ENCODE measurements at regions not wholly inside any gene's neighbourhood (a gene's known extent, or its start where the extent isn't known, plus 50 kb on each side); places are given as distances from the start of the nearest gene placed in this dataset.
"Not testable (repeated sequence)": the region's sequence is repeated elsewhere in the genome, so short reads cannot be mapped to it uniquely, and the experiment has no call there.

DNA sequence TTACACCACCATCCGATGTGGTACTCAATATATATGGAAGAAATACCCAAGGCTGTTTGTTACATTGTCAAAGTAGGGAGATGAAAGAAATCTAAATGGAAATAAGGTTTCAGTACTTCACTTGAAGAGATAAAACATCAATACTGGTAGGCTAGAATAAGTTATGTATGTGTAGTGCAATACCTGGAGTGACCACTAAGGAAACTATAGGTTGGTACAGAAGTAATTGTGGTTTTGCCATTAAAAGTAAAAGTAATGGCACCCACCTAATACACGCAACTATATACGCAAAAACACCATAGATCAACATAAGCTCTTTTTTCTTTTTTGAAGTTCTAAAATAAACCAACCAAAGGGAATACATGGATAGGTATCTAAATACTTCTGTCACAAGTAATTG lies 143.2 kb upstream of the KYNU start:
- TF ChIP-seq, protein P1, sequence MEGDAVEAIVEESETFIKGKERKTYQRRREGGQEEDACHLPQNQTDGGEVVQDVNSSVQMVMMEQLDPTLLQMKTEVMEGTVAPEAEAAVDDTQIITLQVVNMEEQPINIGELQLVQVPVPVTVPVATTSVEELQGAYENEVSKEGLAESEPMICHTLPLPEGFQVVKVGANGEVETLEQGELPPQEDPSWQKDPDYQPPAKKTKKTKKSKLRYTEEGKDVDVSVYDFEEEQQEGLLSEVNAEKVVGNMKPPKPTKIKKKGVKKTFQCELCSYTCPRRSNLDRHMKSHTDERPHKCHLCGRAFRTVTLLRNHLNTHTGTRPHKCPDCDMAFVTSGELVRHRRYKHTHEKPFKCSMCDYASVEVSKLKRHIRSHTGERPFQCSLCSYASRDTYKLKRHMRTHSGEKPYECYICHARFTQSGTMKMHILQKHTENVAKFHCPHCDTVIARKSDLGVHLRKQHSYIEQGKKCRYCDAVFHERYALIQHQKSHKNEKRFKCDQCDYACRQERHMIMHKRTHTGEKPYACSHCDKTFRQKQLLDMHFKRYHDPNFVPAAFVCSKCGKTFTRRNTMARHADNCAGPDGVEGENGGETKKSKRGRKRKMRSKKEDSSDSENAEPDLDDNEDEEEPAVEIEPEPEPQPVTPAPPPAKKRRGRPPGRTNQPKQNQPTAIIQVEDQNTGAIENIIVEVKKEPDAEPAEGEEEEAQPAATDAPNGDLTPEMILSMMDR (IDR thresholded peaks at IDR 0.05; ENCODE audit: low read depth, low read length, poor library complexity, severe bottlenecking), result no peak
- no peak for TF ChIP-seq EZH2phosphoT487 (IDR thresholded peaks at IDR 0.05; ENCODE audit: borderline replicate concordance, low read length)
- H3K4me3 ChIP-seq (ENCODE audit: low read length), result no peak overlapping the region

DNA sequence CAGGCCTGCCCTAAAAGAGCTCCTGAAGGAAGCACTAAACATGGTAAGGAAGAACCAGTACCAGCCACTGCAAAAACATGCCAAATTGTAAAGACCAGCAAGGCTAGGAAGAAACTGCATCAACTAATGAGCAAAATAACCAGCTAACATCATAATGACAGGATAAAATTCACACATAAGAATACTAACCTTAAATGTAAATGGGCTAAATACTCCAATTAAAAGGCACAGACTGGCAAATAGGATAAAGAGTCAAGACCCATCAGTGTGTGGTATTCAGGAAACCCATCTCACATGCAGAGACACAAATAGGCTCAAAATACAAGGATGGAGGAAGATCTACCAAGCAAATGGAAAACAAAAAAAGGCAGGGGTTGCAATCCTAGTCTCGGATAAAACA lies 147.7 kb upstream of the KYNU start:
- not testable (repeated sequence) for H3F3A ChIP-seq (ENCODE audit: control insufficient read depth, insufficient read depth); H3K4me1 ChIP-seq (ENCODE audit: control insufficient read depth, low read length); H3K79me2 ChIP-seq (ENCODE audit: control insufficient read depth, low read length); H3K27me3 ChIP-seq (ENCODE audit: control insufficient read depth, low read length); H3K36me3 ChIP-seq (ENCODE audit: control insufficient read depth, low read length); H3K27ac ChIP-seq (ENCODE audit: low read depth, low read length); H3K9me2 ChIP-seq (replicated peaks; ENCODE audit: control insufficient read depth, low read length); H3K4me2 ChIP-seq (ENCODE audit: low read length); H4K20me1 ChIP-seq (ENCODE audit: control insufficient read depth, insufficient read depth, low read depth, low read length); H3K9me3 ChIP-seq (ENCODE audit: control insufficient read depth, insufficient read depth, low read length); H3K4me3 ChIP-seq (ENCODE audit: low read length)

More for the DNA sequence above, 143.2 kb upstream of the KYNU start:
- no peaks in the 10 kb centered on the region for H3K9me2 ChIP-seq (replicated peaks; ENCODE audit: control insufficient read depth, low read length)
- H3K79me2 ChIP-seq (ENCODE audit: control insufficient read depth, low read length), result no peaks in the 10 kb centered on the region
- no peaks in the 10 kb centered on the region for H3K27me3 ChIP-seq (ENCODE audit: control insufficient read depth, low read length)
- no peak overlapping the region for H3K27ac ChIP-seq (ENCODE audit: low read depth, low read length)
- no peaks in the 10 kb centered on the region for H3K4me1 ChIP-seq (ENCODE audit: control insufficient read depth, low read length)
- no peaks in the 10 kb centered on the region for H3K9me3 ChIP-seq (ENCODE audit: control insufficient read depth, insufficient read depth, low read length)
- no peaks in the 10 kb centered on the region for H3F3A ChIP-seq (ENCODE audit: control insufficient read depth, insufficient read depth)
- no peaks in the 10 kb centered on the region for H3K36me3 ChIP-seq (ENCODE audit: control insufficient read depth, low read length)
- H3K4me2 ChIP-seq (ENCODE audit: low read length), result no peak overlapping the region
- no peaks in the 10 kb centered on the region for H4K20me1 ChIP-seq (ENCODE audit: control insufficient read depth, insufficient read depth, low read depth, low read length)

DNA sequence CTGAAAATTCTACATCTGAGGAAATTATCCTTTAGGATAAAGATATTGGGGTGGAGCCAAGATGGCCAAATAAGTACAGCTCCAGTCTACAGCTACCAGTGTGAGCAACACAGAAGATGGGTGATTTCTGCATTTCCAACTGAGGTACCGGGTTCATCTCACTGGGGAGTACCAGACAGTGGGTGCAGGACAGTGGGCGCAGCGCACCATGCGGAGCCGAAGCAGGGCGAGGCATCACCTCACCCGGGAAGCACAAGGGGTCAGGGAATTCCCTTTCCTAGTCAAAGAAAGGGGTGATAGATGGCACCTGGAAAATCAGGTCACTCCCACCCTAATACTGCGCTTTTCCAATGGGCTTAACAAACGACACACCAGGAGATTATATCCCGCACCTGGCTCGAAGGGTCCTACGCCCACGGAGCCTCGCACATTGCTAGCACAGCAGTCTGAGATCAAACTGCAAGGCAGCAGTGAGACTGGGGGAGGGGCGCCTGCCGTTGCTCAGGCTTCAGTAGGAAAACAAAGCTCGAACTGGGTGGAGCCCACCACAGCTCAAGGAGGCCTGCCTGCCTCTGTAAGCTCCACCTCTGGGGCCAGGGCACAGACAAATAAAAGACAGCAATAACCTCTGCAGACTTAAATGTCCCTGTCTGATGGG lies 149.5 kb upstream of the KYNU start:
- H3K9me2 ChIP-seq (replicated peaks; ENCODE audit: control insufficient read depth, low read length); H3K9me3 ChIP-seq (ENCODE audit: control insufficient read depth, insufficient read depth, low read length); H3K79me2 ChIP-seq (ENCODE audit: control insufficient read depth, low read length); H3K4me2 ChIP-seq (ENCODE audit: low read length); H3K4me3 ChIP-seq (ENCODE audit: low read length); H3F3A ChIP-seq (ENCODE audit: control insufficient read depth, insufficient read depth); H3K27me3 ChIP-seq (ENCODE audit: control insufficient read depth, low read length); H3K4me1 ChIP-seq (ENCODE audit: control insufficient read depth, low read length); H4K20me1 ChIP-seq (ENCODE audit: control insufficient read depth, insufficient read depth, low read depth, low read length); H3K27ac ChIP-seq (ENCODE audit: low read depth, low read length); H3K36me3 ChIP-seq (ENCODE audit: control insufficient read depth, low read length): not testable (repeated sequence)

DNA sequence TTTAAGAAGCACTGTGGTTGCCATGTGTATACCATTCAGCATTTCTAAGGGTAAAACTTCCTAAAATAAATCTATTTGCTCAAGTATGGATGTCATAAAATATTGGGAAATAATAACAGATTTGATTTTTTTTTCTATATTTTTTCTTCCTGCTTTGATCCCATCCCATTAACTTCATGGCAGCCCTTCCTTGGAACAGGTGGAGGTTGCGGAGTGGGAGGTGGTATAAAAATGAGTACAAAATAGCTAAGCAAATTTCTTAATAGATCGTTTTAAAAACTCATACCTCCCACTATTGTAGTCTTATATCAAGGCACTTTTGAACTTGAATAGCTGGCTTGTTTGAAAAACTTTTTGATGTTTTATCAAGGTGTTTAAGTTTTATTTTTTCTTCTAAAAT lies 152.1 kb upstream of the KYNU start:
- H3K79me2 ChIP-seq (ENCODE audit: control insufficient read depth, low read length), result no peaks in the 10 kb centered on the region
- H4K20me1 ChIP-seq (ENCODE audit: control insufficient read depth, insufficient read depth, low read depth, low read length), result no peaks in the 10 kb centered on the region
- H3K36me3 ChIP-seq (ENCODE audit: control insufficient read depth, low read length), result no peaks in the 10 kb centered on the region
- no peak for TF ChIP-seq EZH2phosphoT487 (IDR thresholded peaks at IDR 0.05; ENCODE audit: borderline replicate concordance, low read length)
- TF ChIP-seq, protein P1 (IDR thresholded peaks at IDR 0.05; ENCODE audit: low read depth, low read length, poor library complexity, severe bottlenecking), result no peak
- no peaks in the 10 kb centered on the region for H3K9me3 ChIP-seq (ENCODE audit: control insufficient read depth, insufficient read depth, low read length)
- peaks cover 3% of the 10 kb centered on the region; the same call in 1 of the 2 replicates for H3K4me1 ChIP-seq (ENCODE audit: control insufficient read depth, low read length)
- no peak overlapping the region for H3K4me3 ChIP-seq (ENCODE audit: low read length)
- no peak overlapping the region for H3K27ac ChIP-seq (ENCODE audit: low read depth, low read length)
- no peaks in the 10 kb centered on the region for H3F3A ChIP-seq (ENCODE audit: control insufficient read depth, insufficient read depth)
- H3K9me2 ChIP-seq (replicated peaks; ENCODE audit: control insufficient read depth, low read length), result no peaks in the 10 kb centered on the region
- H3K4me2 ChIP-seq (ENCODE audit: low read length), result no peak overlapping the region
- no peaks in the 10 kb centered on the region for H3K27me3 ChIP-seq (ENCODE audit: control insufficient read depth, low read length)

Data from DOHH2 (cell line).